ENCODE measurements at regions not wholly inside any gene's neighbourhood (a gene's known extent, or its start where the extent isn't known, plus 50 kb on each side); places are given as distances from the start of the nearest gene placed in this dataset.

- DNase-seq = no peak
These were observed 90.9 kb downstream of the CARTPT start for GRCh38 chr5:71810023-71810422.

DNA sequence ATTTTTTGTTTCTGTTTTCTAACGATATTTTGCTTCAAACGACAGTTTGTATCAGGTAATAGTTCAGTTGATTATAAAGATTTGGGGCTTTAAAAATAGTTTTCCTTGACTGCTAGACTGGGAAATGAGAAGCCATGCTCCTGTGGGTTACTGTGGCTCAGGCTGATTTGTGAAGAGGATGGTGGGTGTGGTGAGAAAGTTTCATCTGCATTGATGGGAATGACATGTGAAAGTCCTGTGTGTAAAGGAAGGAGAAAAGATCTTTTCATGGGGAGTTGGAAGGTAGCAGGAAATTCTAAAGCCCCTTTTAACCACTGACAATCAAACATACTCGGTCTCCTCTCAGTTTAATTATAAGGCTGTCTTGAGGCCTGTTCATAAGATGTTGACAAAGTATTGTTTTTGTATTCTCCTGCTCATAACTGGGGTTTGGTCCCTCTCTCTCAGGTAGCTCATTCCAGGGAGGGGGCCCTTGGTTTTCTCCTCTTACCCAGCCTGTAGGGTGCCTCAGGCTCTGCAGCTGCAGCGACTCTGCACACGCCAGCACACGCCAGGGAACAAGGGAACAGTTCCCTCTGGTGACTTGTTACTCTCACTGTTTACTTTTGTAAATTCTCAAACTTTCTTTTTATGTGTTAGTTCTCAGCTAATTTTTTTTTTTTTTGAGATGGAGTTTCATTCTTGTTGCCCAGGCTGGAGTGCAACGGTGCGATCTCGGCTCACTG is 91.6 kb downstream of the CARTPT start:
- no peaks in the 10 kb centered on the region for H3K9me3 ChIP-seq
- no peaks in the 10 kb centered on the region for H3K4me1 ChIP-seq
- DNase-seq = no peak
- H3K27ac ChIP-seq = no peak overlapping the region
- no peaks in the 10 kb centered on the region for H3K36me3 ChIP-seq
- ATAC-seq = no peak
- intact Hi-C loops (cut with DNase I) = no loop called here
- H3K4me3 ChIP-seq = no peak overlapping the region
- H3K27me3 ChIP-seq = no peaks in the 10 kb centered on the region
- TF ChIP-seq, protein P1, sequence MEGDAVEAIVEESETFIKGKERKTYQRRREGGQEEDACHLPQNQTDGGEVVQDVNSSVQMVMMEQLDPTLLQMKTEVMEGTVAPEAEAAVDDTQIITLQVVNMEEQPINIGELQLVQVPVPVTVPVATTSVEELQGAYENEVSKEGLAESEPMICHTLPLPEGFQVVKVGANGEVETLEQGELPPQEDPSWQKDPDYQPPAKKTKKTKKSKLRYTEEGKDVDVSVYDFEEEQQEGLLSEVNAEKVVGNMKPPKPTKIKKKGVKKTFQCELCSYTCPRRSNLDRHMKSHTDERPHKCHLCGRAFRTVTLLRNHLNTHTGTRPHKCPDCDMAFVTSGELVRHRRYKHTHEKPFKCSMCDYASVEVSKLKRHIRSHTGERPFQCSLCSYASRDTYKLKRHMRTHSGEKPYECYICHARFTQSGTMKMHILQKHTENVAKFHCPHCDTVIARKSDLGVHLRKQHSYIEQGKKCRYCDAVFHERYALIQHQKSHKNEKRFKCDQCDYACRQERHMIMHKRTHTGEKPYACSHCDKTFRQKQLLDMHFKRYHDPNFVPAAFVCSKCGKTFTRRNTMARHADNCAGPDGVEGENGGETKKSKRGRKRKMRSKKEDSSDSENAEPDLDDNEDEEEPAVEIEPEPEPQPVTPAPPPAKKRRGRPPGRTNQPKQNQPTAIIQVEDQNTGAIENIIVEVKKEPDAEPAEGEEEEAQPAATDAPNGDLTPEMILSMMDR (IDR thresholded peaks at IDR 0.05) = no peak

More at GRCh38 chr5:71810023-71810422, 90.9 kb downstream of the CARTPT start:
- ATAC-seq = no peak
- intact Hi-C loops (cut with DNase I) = no loop called here
- H3K27me3 ChIP-seq = no peaks in the 10 kb centered on the region
- no peaks in the 10 kb centered on the region for H3K9me3 ChIP-seq
- H3K4me3 ChIP-seq = no peak overlapping the region
- H3K4me1 ChIP-seq = no peaks in the 10 kb centered on the region
- TF ChIP-seq, protein P1 (IDR thresholded peaks at IDR 0.05) = no peak
- no peak overlapping the region for H3K27ac ChIP-seq
- no peaks in the 10 kb centered on the region for H3K36me3 ChIP-seq

DNA sequence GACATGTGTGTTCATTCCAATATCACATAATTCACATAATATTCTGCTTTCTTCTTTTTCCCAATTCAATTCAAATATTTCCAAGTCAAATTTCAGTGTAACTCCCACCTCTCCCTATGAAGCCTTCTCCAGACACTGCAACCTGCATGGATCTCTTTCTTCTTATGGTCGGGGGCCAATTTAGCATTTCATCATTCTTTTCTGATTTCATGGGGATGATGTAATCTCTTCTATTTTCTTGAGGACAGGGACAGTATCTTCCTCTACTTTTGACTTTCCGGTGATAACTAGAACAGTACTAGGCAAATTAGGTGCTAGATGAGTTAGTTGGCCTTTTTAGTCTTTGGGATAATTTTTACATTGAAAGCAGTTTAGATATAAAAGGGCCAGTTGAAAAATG is 92.7 kb downstream of the CARTPT start:
- intact Hi-C loops (cut with DNase I) = no loop called here
- Histone ChIP-seq H3K9me3 (no peaks in the 10 kb centered on the region), H3K27me3 (no peaks in the 10 kb centered on the region), H3K36me3 (no peaks in the 10 kb centered on the region), H3K4me1 (no peaks in the 10 kb centered on the region), H3K4me3 (no peak overlapping the region), H3K27ac (no peak overlapping the region)
- TF ChIP-seq, protein P1 (IDR thresholded peaks at IDR 0.05) = no peak
- ATAC-seq (no peak), DNase-seq (no peak)

DNA sequence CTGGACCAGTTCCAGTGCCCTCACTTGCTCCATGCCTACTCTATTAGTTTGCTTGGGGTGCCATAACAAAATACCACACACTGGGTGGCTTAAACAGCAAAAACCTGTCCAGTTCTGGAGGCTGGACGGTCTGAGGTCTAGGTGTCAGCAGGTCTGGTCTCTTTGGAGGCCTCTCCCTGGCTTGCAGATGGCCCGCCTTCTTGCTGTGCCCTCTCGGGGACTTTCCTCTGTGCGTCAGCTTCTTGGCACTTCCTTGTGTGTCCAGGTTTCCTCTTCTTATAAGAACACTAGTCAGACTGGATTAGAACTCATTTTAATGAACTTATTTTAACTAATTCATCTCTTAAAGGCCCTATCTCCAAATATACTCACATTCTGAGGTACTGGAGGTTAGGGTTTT is 97.2 kb downstream of the CARTPT start:
- DNase-seq (no peak), ATAC-seq (peak; percentile 49)
- Histone ChIP-seq H3K27ac (no peak overlapping the region), H3K4me3 (no peak overlapping the region), H3K9me3 (peaks cover 0 to 7% of the 10 kb centered on the region in 2 donors), H3K36me3 (no peaks in the 10 kb centered on the region), H3K27me3 (no peaks in the 10 kb centered on the region), H3K4me1 (no peaks in the 10 kb centered on the region)
- TF ChIP-seq, protein P1 (IDR thresholded peaks at IDR 0.05) = no peak
- intact Hi-C loops (cut with DNase I) = no loop called here

GRCh38 chr5:71817891-71818290 is 98.8 kb downstream of the CARTPT start:
- Histone ChIP-seq H3K36me3 (no peaks in the 10 kb centered on the region), H3K27me3 (no peaks in the 10 kb centered on the region), H3K9me3 (peaks cover 0 to 14% of the 10 kb centered on the region in 2 donors), H3K4me3 (no peak overlapping the region), H3K4me1 (no peaks in the 10 kb centered on the region), H3K27ac (no peak overlapping the region)
- TF ChIP-seq, protein P1 (IDR thresholded peaks at IDR 0.05) = no peak
- intact Hi-C loops (cut with DNase I) = no loop called here
- ATAC-seq = no peak
- DNase-seq = no peak

Data from left lung (tissue), 4 donors.